ENCODE measurements at regions not wholly inside any gene's neighbourhood (a gene's known extent, or its start where the extent isn't known, plus 50 kb on each side); places are given as distances from the start of the nearest gene placed in this dataset.

DNA sequence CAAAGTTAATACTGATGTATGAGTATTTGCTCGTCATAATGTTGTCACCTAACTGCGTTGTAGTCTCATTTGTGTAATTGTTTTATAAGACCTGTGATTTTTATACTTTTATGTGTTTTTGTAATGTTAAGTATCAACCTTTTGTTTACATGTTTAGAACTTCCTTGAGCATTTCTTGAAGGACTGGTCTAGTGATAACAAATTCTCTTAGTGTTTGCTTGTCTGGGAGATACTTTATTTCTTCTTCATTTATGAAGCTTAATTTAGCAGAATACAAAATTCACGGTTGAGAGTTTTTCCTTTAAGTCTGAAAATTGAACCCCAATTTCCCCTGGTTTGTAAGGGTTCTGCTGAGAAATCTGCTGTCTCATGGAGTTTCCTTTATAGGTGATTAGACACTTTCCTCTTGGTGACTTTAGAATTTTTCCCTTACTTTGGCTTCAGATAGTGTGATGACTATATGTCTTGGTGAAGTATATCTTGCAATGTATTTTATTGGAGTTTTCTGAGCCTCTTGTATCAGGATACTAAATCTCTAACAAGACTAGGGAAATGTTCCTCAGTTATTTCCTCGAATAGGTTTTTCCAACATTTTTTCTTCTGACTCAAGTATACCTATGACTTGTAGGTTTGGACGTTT is 154.9 kb downstream of the WDR11 start:
- Mint-ChIP-seq H3K4me3 (no peak overlapping the region), H3K27me3 (ENCODE audit: low read depth) (peaks cover 5% of the 10 kb centered on the region), H3K4me1 (no peaks in the 10 kb centered on the region), H3K36me3 (ENCODE audit: low read depth) (peaks cover 27% of the 10 kb centered on the region), H3K9me3 (peaks cover 44% of the 10 kb centered on the region), H3K27ac (no peak overlapping the region)
- TF ChIP-seq, protein P1, sequence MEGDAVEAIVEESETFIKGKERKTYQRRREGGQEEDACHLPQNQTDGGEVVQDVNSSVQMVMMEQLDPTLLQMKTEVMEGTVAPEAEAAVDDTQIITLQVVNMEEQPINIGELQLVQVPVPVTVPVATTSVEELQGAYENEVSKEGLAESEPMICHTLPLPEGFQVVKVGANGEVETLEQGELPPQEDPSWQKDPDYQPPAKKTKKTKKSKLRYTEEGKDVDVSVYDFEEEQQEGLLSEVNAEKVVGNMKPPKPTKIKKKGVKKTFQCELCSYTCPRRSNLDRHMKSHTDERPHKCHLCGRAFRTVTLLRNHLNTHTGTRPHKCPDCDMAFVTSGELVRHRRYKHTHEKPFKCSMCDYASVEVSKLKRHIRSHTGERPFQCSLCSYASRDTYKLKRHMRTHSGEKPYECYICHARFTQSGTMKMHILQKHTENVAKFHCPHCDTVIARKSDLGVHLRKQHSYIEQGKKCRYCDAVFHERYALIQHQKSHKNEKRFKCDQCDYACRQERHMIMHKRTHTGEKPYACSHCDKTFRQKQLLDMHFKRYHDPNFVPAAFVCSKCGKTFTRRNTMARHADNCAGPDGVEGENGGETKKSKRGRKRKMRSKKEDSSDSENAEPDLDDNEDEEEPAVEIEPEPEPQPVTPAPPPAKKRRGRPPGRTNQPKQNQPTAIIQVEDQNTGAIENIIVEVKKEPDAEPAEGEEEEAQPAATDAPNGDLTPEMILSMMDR (IDR thresholded peaks at IDR 0.05; ENCODE audit: unreplicated experiment in 3 of 3) = no peak

DNA sequence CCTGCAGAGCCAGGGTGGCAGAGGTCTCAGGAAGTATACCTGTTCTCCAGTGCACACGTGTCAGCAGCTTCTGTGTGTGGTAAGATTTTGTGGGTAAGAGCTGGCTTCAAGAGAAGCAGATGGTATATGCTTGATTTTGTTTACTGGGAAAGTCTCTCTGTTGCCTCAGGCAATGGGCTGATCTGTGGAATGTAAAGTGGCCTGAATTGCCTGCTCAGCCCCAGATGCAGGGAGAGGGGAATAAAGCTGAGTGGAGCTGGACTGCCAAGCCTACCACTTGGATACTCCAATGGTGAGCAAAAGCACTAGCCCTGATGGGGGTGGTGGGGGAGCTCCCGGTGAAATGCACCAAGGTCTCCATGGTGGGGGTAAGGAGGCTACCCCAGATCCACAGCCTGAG is 156.1 kb downstream of the WDR11 start:
- Mint-ChIP-seq H3K27me3 (ENCODE audit: low read depth) (no peaks in the 10 kb centered on the region), H3K9me3 (peaks cover 50% of the 10 kb centered on the region), H3K4me1 (no peaks in the 10 kb centered on the region), H3K27ac (no peak overlapping the region), H3K4me3 (no peak overlapping the region), H3K36me3 (ENCODE audit: low read depth) (peaks cover 32% of the 10 kb centered on the region)
- TF ChIP-seq, protein P1 (IDR thresholded peaks at IDR 0.05; ENCODE audit: unreplicated experiment in 3 of 3) = no peak

DNA sequence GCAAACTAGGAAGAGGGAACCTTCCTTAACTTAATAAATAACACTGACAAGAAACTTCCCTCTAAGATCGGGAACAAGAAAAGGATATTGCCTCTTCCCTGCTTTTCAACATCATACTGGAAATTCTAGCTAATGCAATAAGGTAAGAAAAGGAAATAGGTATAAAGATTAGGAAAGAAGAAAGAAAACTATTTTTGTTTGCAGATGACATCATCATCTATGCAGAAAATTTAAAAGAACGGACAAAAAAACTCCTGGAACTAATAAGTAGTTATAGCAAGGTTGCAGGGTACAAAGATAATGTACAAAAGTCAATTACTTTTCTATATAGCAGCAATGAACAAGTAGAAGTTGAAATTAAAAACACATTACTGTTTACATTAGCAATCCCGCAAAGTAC is 164.8 kb downstream of the WDR11 start:
- Mint-ChIP-seq H3K4me1 (no peaks in the 10 kb centered on the region), H3K27me3 (ENCODE audit: low read depth) (no peaks in the 10 kb centered on the region), H3K4me3 (no peak overlapping the region), H3K9me3 (peaks cover 46% of the 10 kb centered on the region), H3K36me3 (ENCODE audit: low read depth) (peaks cover 5% of the 10 kb centered on the region), H3K27ac (no peak overlapping the region)
- TF ChIP-seq, protein P1 (IDR thresholded peaks at IDR 0.05; ENCODE audit: unreplicated experiment in 3 of 3) = no peak

DNA sequence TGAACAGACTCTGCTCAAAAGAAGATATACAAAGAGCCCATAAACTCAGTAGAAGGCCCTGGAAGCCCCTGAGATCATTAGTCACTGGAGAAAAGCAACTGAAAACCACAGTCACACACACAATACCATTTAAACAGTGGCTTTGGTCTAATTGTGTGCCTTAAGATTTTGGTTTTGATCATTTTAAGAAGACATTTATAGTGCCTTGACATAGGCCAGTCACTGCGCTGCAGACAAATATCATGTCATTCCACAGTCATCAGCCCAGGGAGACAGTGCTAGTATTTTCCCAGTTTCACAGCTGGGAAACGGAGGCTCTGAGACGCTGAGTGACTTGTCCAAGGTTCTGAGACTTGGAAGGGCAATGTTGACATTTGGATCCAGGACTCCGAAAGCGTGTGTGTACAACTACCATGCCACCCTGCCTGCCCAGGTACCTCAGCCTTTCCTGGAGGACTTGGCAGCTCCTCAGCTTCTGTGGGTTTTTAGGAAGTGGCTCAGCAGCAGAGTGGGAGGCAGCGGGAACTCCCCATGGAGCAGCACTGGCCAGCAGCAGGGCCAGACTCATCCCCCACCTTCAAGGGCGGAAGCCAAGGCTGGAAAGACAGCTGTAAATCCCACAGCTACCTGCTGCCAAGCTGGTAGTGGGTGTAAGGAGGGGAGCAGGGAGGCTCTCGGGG is 173.9 kb downstream of the WDR11 start:
- Mint-ChIP-seq H3K36me3 (ENCODE audit: low read depth) (no peaks in the 10 kb centered on the region), H3K27me3 (ENCODE audit: low read depth) (no peaks in the 10 kb centered on the region), H3K4me1 (peaks cover 10% of the 10 kb centered on the region), H3K27ac (no peak overlapping the region), H3K4me3 (no peak overlapping the region), H3K9me3 (peaks cover 11% of the 10 kb centered on the region)
- TF ChIP-seq, protein P1 (IDR thresholded peaks at IDR 0.05; ENCODE audit: unreplicated experiment in 3 of 3) = no peak

DNA sequence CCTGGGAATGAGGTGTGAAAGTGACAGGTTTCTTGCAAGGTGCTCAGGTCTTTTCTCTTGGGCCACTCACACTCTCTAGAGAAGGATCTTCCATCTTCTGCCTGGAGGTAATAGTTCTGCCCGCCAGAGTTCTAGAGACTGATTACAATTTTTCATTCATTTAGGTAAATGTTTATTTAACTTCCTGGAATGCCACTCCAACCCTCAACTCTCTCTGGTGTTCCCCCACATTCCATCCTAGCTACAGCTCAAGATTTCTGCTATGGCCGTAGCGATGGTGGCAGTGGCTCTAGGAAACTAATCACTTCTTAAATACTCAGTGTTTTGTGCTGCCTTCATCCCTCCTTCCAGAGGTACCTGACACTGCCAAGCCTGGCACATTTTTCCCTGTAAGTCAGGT is 174.6 kb downstream of the WDR11 start:
- Mint-ChIP-seq H3K27me3 (ENCODE audit: low read depth) (no peaks in the 10 kb centered on the region), H3K27ac (no peak overlapping the region), H3K9me3 (peaks cover 11% of the 10 kb centered on the region), H3K36me3 (ENCODE audit: low read depth) (no peaks in the 10 kb centered on the region), H3K4me3 (no peak overlapping the region), H3K4me1 (peaks cover 10% of the 10 kb centered on the region)
- TF ChIP-seq, protein P1 (IDR thresholded peaks at IDR 0.05; ENCODE audit: unreplicated experiment in 3 of 3) = no peak

DNA sequence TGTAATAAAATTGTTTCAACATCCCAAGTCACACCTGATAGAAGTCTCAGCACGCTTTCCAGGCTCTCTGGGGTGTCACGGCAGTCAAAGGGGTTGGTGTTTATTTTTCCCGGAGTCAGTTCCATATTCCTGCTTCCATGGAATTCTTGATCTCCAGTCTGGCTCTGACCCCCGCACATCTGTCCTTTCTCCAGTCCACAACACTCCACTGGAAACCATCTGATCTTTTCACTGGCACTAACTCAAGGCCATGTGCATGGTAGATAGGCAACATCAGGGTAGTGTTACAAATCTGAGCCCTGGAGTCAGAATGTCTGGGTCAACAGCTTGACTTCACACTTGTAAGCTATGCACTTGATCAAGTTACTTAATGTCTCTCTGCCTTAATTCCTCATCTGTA is 176.2 kb downstream of the WDR11 start:
- H3K4me3 Mint-ChIP-seq = no peak overlapping the region

More for the DNA sequence above, 176.2 kb downstream of the WDR11 start:
- TF ChIP-seq, protein P1 (IDR thresholded peaks at IDR 0.05; ENCODE audit: unreplicated experiment in 3 of 3) = no peak
- Mint-ChIP-seq H3K27ac (no peak overlapping the region), H3K36me3 (ENCODE audit: low read depth) (no peaks in the 10 kb centered on the region), H3K4me1 (peaks cover 10% of the 10 kb centered on the region), H3K27me3 (ENCODE audit: low read depth) (no peaks in the 10 kb centered on the region), H3K9me3 (peaks cover under 1% of the 10 kb centered on the region)

Measured in nephron (organoid).